ENCODE measurements at regions not wholly inside any gene's neighbourhood (a gene's known extent, or its start where the extent isn't known, plus 50 kb on each side); places are given as distances from the start of the nearest gene placed in this dataset.
"Not testable (repeated sequence)": the region's sequence is repeated elsewhere in the genome, so short reads cannot be mapped to it uniquely, and the experiment has no call there.

GRCh38 chr2:239865856-239866255 lies 159.3 kb downstream of the NDUFA10 start:
- not testable (repeated sequence) for DNase-seq (ENCODE audit: low read depth)

GRCh38 chr2:239865059-239865639 lies 160.0 kb downstream of the NDUFA10 start:
- no peak for DNase-seq (ENCODE audit: low read depth)

- DNase-seq (ENCODE audit: low read depth), result no peak
These were observed 160.7 kb downstream of the NDUFA10 start for GRCh38 chr2:239864247-239865058.

GRCh38 chr2:239862613-239863012 lies 162.5 kb downstream of the NDUFA10 start:
- no peak for DNase-seq (ENCODE audit: low read depth)

GRCh38 chr2:239858179-239858578 lies 167.0 kb downstream of the NDUFA10 start:
- DNase-seq (ENCODE audit: low read depth), result no peak

- DNase-seq (ENCODE audit: low read depth), result no peak
These were observed 167.6 kb downstream of the NDUFA10 start for GRCh38 chr2:239857591-239857990.

- DNase-seq (ENCODE audit: low read depth), result no peak
These were observed 168.4 kb downstream of the NDUFA10 start for GRCh38 chr2:239856620-239857285.

- DNase-seq (ENCODE audit: low read depth), result no peak
These were observed 169.1 kb downstream of the NDUFA10 start for GRCh38 chr2:239855863-239856587.

GRCh38 chr2:239854596-239854995 lies 170.5 kb downstream of the NDUFA10 start:
- no peak for DNase-seq (ENCODE audit: low read depth)

- no peak for DNase-seq (ENCODE audit: low read depth)
These were observed 171.3 kb downstream of the NDUFA10 start for GRCh38 chr2:239853706-239854327.

GRCh38 chr2:239853121-239853520 lies 172.0 kb downstream of the NDUFA10 start:
- DNase-seq (ENCODE audit: low read depth), result no peak

- DNase-seq (ENCODE audit: low read depth), result no peak
These were observed 172.9 kb downstream of the NDUFA10 start for GRCh38 chr2:239852272-239852671.

GRCh38 chr2:239846789-239847676 lies 178.1 kb downstream of the NDUFA10 start:
- no peak for DNase-seq (ENCODE audit: low read depth)

- DNase-seq (ENCODE audit: low read depth), result no peak
These were observed 179.2 kb downstream of the NDUFA10 start for GRCh38 chr2:239845968-239846367.

GRCh38 chr2:239839306-239839705 lies 185.8 kb downstream of the NDUFA10 start:
- no peak for DNase-seq (ENCODE audit: low read depth)

GRCh38 chr2:239836021-239836765 lies 188.9 kb downstream of the NDUFA10 start:
- no peak for DNase-seq (ENCODE audit: low read depth)

- no peak for DNase-seq (ENCODE audit: low read depth)
These were observed 190.1 kb downstream of the NDUFA10 start for GRCh38 chr2:239835056-239835455.

- no peak for DNase-seq (ENCODE audit: low read depth)
These were observed 191.0 kb downstream of the NDUFA10 start for GRCh38 chr2:239834143-239834542.

- DNase-seq (ENCODE audit: low read depth), result no peak
These were observed 191.7 kb downstream of the NDUFA10 start for GRCh38 chr2:239833269-239834109.
